Naive B cell (primary cell): ENCODE measurements at regions not wholly inside any gene's neighbourhood (a gene's known extent, or its start where the extent isn't known, plus 50 kb on each side); places are given as distances from the start of the nearest gene placed in this dataset.

ENCODE experiments used
- ATAC-seq, 2 donors: fragments of 150-1000 bp; cut with Tn5 transposase; 2 replicates each; pipeline ENCODE4 v1.10.0; 2021; ENCODE audit warnings: low read depth in 2 of 2, mild to moderate bottlenecking in 2 of 2, moderate library complexity in 2 of 2
- DNase-seq: peaks from one replicate; pipeline ENCODE4 v3.0.0; 2022
- H3K27ac Mint-ChIP-seq, 6 donors: one replicate each; pipeline ENCODE4 v1.8.0; 2020 to 2022; ENCODE audit warnings: mild to moderate bottlenecking in 6 of 6, mixed read lengths in 6 of 6, moderate library complexity in 5 of 6, inconsistent platforms in 2 of 6
- H3K27me3 Mint-ChIP-seq, 3 donors: one replicate each; pipeline ENCODE4 v1.8.0; 2021 to 2022; ENCODE audit warnings: mixed read lengths in 3 of 3, mild to moderate bottlenecking in 1 of 3
- H3K36me3 Mint-ChIP-seq, 2 donors: one replicate each; pipeline ENCODE4 v1.8.0; 2020 to 2022; ENCODE audit warnings: mixed read lengths in 2 of 2, inconsistent platforms in 1 of 2, mild to moderate bottlenecking in 1 of 2
- H3K4me1 Mint-ChIP-seq, 3 donors: one replicate each; pipeline ENCODE4 v1.8.0; 2020 to 2022; ENCODE audit warnings: mixed read lengths in 3 of 3, inconsistent platforms in 1 of 3, mild to moderate bottlenecking in 1 of 3, moderate library complexity in 1 of 3
- H3K4me3 Mint-ChIP-seq, 8 donors: one replicate each; pipeline ENCODE4 v1.8.0; 2020 to 2022; ENCODE audit warnings: mild to moderate bottlenecking in 8 of 8, mixed read lengths in 8 of 8, moderate library complexity in 8 of 8, inconsistent platforms in 2 of 8
- H3K9me3 Mint-ChIP-seq, 7 donors: one replicate each; pipeline ENCODE4 v1.8.0; 2020 to 2022; ENCODE audit warnings: mixed read lengths in 7 of 7, mild to moderate bottlenecking in 5 of 7, inconsistent platforms in 2 of 7, moderate library complexity in 1 of 7

DNA sequence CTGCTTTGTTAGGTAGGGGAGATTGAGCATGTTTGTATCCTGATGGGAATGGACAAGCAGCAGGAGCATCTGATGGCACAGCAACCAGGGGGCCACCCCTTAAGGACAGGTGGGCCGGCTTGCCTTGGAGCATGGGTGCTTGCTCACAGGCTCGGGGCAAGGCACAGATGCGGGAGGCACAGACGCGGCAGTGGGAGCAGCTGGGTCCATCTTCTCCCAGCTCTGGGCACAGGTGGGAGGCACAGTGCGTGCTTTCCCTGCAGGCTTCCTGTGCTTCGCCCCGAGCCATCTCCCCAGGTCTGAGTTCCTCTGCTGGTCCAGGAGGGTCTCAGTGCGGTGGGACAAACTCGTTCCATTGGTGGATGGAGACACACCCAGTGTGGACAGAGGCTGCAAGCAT is 73.6 kb upstream of the BHLHE23 start:
- Mint-ChIP-seq H3K27me3 (peaks cover 24 to 53% (median 46%) of the 10 kb centered on the region in 3 donors), H3K27ac (no peak overlapping the region), H3K4me3 (no peak overlapping the region), H3K4me1 (no peaks in the 10 kb centered on the region), H3K36me3 (peaks cover 0 to 18% of the 10 kb centered on the region in 2 donors), H3K9me3 (peaks cover 23 to 52% (median 36%) of the 10 kb centered on the region in 7 donors)
- no peak for DNase-seq
- ATAC-seq: no peak

- Mint-ChIP-seq H3K36me3 (peaks cover 0 to 18% of the 10 kb centered on the region in 2 donors), H3K9me3 (peaks cover 23 to 57% (median 36%) of the 10 kb centered on the region in 7 donors), H3K27me3 (peaks cover 27 to 53% (median 42%) of the 10 kb centered on the region in 3 donors), H3K27ac (peak overlapping the region in 1 of 6 donors; percentile 57), H3K4me3 (no peak overlapping the region), H3K4me1 (no peaks in the 10 kb centered on the region)
- ATAC-seq: no peak
- DNase-seq: no peak
Observed at GRCh38 chr20:63079971-63080370, 73.2 kb upstream of the BHLHE23 start.

- H3K27me3 Mint-ChIP-seq: peaks cover 29 to 65% (median 46%) of the 10 kb centered on the region in 3 donors
- peaks cover 0 to 18% of the 10 kb centered on the region in 2 donors for H3K36me3 Mint-ChIP-seq
- H3K27ac Mint-ChIP-seq: no peak overlapping the region
- H3K9me3 Mint-ChIP-seq: peaks cover 23 to 60% (median 39%) of the 10 kb centered on the region in 7 donors
- DNase-seq: no peak
- no peaks in the 10 kb centered on the region for H3K4me1 Mint-ChIP-seq
- H3K4me3 Mint-ChIP-seq: no peak overlapping the region
- no peak for ATAC-seq
Observed at GRCh38 chr20:63077705-63078104, 70.9 kb upstream of the BHLHE23 start.

DNA sequence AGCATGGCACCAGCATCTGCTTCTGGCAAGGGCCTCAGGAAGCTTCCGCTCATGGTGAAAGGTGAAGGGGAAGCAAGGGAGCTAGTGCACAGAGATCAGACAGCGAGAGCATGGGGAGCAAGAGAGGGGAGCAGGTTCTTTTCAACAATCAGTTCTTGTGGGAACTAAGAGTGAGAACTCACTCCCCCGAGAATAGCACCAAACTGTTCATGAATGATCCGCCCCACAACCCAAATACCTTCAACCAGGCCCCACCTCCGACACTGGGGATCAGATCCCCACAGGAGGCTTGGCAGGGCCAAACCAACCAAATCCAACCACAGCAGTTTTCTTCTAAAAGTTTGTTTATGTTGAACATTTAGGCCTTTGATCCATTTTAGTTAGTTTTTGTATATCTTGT is 69.7 kb upstream of the BHLHE23 start:
- no peak for DNase-seq

GRCh38 chr20:63074631-63075030 is 67.9 kb upstream of the BHLHE23 start:
- DNase-seq (no peak), ATAC-seq (no peak)
- no peak overlapping the region for H3K4me3 Mint-ChIP-seq
- H3K27ac Mint-ChIP-seq: no peak overlapping the region
- peaks cover 34 to 61% (median 36%) of the 10 kb centered on the region in 3 donors for H3K27me3 Mint-ChIP-seq
- H3K9me3 Mint-ChIP-seq: peaks cover 18 to 50% (median 36%) of the 10 kb centered on the region in 7 donors
- H3K36me3 Mint-ChIP-seq: peaks cover 0 to 12% of the 10 kb centered on the region in 2 donors
- H3K4me1 Mint-ChIP-seq: peaks cover 0 to 4% (median 0%) of the 10 kb centered on the region in 3 donors

More for the DNA sequence above, 69.7 kb upstream of the BHLHE23 start:
- Mint-ChIP-seq H3K4me1 (peaks cover 0 to 3% (median 0%) of the 10 kb centered on the region in 3 donors), H3K27me3 (peaks cover 29 to 59% (median 37%) of the 10 kb centered on the region in 3 donors), H3K9me3 (peaks cover 23 to 60% (median 41%) of the 10 kb centered on the region in 7 donors), H3K27ac (no peak overlapping the region), H3K36me3 (peaks cover 0 to 18% of the 10 kb centered on the region in 2 donors), H3K4me3 (no peak overlapping the region)
- no peak for ATAC-seq

- no peak for ATAC-seq
- peaks cover 0 to 9% of the 10 kb centered on the region in 2 donors for H3K36me3 Mint-ChIP-seq
- H3K27ac Mint-ChIP-seq: no peak overlapping the region
- DNase-seq: no peak
- H3K4me3 Mint-ChIP-seq: no peak overlapping the region
- peaks cover 13 to 46% (median 33%) of the 10 kb centered on the region in 7 donors for H3K9me3 Mint-ChIP-seq
- peaks cover 0 to 4% (median 0%) of the 10 kb centered on the region in 3 donors for H3K4me1 Mint-ChIP-seq
- H3K27me3 Mint-ChIP-seq: peaks cover 32 to 61% (median 33%) of the 10 kb centered on the region in 3 donors
Observed at GRCh38 chr20:63074182-63074581, 67.4 kb upstream of the BHLHE23 start.

DNA sequence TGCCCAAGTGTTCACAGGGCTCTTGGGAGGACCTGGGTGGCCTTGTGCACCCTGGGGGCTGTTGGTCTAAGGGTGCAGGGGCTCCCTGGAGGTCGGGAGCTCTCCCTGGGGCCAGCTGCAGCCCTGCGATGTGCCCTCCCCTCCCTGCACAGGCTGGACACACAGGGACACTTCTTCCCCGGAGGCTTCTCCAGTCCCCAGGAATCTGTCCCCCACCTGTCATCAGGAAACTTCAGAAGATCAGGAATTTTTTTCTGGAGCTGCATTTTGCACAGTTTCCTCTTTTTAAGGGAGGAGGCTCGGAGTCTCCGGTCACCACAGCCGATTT is 66.9 kb upstream of the BHLHE23 start:
- ATAC-seq (no peak), DNase-seq (no peak)
- peaks cover 32 to 65% (median 33%) of the 10 kb centered on the region in 3 donors for H3K27me3 Mint-ChIP-seq
- peaks cover 12 to 41% (median 31%) of the 10 kb centered on the region in 7 donors for H3K9me3 Mint-ChIP-seq
- no peak overlapping the region for H3K27ac Mint-ChIP-seq
- peaks cover 0 to 4% (median 0%) of the 10 kb centered on the region in 3 donors for H3K4me1 Mint-ChIP-seq
- no peak overlapping the region for H3K4me3 Mint-ChIP-seq
- peaks cover 0 to 9% of the 10 kb centered on the region in 2 donors for H3K36me3 Mint-ChIP-seq

- no peak for ATAC-seq
- Mint-ChIP-seq H3K27me3 (peaks cover 32 to 65% (median 33%) of the 10 kb centered on the region in 3 donors), H3K27ac (peak overlapping the region in 1 of 6 donors; percentile 65), H3K4me1 (peaks cover 0 to 4% (median 0%) of the 10 kb centered on the region in 3 donors), H3K36me3 (peaks cover 0 to 9% of the 10 kb centered on the region in 2 donors), H3K9me3 (peaks cover 8 to 35% (median 26%) of the 10 kb centered on the region in 7 donors), H3K4me3 (peak overlapping the region in 5 of 8 donors; percentile 6 to 55 (median 42))
- no peak for DNase-seq
Observed at GRCh38 chr20:63072991-63073737, 66.4 kb upstream of the BHLHE23 start.

DNA sequence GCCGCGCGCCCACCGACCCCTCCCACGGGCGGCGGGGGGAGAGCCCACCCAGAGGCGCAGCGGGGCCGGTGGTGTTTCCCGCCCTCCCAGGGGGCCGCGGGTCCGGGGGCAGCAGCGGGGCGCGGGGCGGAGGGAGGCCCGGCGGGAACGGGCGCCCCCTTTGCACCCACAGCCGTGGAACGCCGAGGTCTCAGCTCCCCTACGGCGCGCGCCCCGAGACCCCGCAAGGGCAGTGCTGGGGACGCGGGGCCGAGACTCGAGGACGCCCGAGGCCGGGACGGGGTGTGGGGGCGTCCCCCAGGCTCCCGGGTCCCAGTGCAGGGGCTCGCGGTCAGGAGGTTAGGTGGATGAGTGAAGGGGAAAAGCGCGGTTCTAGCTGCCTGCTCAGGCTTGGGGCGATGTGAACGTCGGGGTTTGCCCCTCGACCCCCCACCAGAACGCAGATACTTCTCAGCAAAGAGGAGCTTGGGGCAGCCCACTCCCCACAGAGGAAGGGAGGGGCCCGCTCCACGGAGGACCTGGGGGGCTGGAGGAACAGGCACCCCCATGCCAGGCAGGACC is 65.5 kb upstream of the BHLHE23 start:
- ATAC-seq (no peak), DNase-seq (no peak)
- Mint-ChIP-seq H3K4me3 (peak overlapping the region in 3 of 8 donors; percentile 8 to 74 (median 16)), H3K27me3 (peaks cover 32 to 67% (median 39%) of the 10 kb centered on the region in 3 donors), H3K9me3 (peaks cover 4 to 27% (median 17%) of the 10 kb centered on the region in 7 donors), H3K36me3 (peaks cover 0 to 9% of the 10 kb centered on the region in 2 donors), H3K4me1 (peaks cover 0 to 4% (median 0%) of the 10 kb centered on the region in 3 donors), H3K27ac (no peak overlapping the region)

GRCh38 chr20:63071541-63072181 is 64.9 kb upstream of the BHLHE23 start:
- H3K27me3 Mint-ChIP-seq: peaks cover 30 to 68% (median 44%) of the 10 kb centered on the region in 3 donors
- no peak for DNase-seq

DNA sequence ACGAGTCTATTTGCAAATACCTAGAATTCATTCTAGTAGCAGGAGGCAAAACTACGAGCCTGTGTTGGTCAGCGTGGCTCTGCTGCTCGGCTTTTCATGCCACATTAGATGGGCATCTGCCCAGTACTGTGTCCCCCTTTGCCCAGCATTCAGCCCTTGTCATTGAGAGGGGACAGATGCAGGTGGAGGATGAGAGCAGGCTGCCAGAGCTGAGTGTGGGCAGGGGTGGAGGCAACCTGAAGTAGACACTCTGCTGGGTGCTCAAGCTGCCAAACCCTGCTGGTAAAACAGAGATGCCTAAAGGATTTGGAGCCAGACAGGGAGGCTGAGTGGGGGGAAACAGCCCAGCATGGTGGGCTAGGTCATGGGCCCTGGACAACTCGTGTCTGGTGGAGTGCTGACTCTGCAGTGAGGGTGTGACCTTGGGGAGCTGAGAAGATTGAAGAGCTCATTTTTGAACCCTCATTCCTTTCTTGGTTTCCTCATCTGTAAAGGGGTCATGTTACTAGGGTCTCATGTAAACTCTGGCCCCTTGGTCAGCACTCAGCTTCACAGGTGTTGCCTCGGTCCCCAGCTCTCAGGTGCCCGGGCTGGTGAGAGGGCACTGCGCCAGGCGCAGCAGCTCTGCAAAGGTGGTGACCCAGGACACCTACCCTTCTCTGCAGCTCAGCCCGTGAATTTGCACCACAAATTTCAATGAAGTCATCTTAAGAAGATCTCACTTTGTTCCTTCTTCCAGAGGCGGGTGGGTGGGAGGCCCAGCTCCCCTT is 64.2 kb upstream of the BHLHE23 start:
- H3K9me3 Mint-ChIP-seq: peaks cover 0 to 13% (median 6%) of the 10 kb centered on the region in 7 donors
- DNase-seq: no peak

More at GRCh38 chr20:63071541-63072181, 64.9 kb upstream of the BHLHE23 start:
- H3K4me1 Mint-ChIP-seq: peaks cover 0 to 4% (median 0%) of the 10 kb centered on the region in 3 donors
- peak overlapping the region in 5 of 8 donors; percentile 9 to 88 (median 62) for H3K4me3 Mint-ChIP-seq
- H3K9me3 Mint-ChIP-seq: peaks cover 2 to 20% (median 12%) of the 10 kb centered on the region in 7 donors
- peak; percentile 57 to 58 for ATAC-seq
- peaks cover 0 to 8% of the 10 kb centered on the region in 2 donors for H3K36me3 Mint-ChIP-seq
- H3K27ac Mint-ChIP-seq: peak overlapping the region in 1 of 6 donors; percentile 60

DNA sequence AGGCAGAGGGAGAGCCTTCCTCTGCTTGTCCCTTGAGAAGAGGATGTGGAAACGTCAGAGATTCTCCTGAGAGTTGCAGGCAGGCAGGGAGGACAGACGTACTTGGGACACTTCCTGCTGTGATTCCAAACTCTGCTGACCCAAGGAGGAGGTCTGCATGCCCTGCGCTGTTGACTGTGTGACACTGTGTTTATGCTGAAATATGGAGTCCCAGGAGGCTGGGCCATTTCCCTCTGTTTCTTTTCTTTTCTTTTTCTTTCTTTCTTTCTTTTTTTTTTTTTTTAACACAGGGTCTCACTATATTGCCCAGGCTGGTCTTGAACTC is 63.5 kb upstream of the BHLHE23 start:
- Mint-ChIP-seq H3K27me3 (peaks cover 19 to 65% (median 40%) of the 10 kb centered on the region in 3 donors), H3K9me3 (peaks cover 0 to 7% (median 4%) of the 10 kb centered on the region in 7 donors), H3K4me3 (no peak overlapping the region), H3K27ac (no peak overlapping the region), H3K4me1 (peaks cover 0 to 4% (median 0%) of the 10 kb centered on the region in 3 donors), H3K36me3 (no peaks in the 10 kb centered on the region)
- ATAC-seq: no peak
- DNase-seq: no peak

More for the DNA sequence above, 64.2 kb upstream of the BHLHE23 start:
- H3K27me3 Mint-ChIP-seq: peaks cover 23 to 68% (median 41%) of the 10 kb centered on the region in 3 donors
- H3K27ac Mint-ChIP-seq: no peak overlapping the region
- ATAC-seq: no peak
- peaks cover 0 to under 1% of the 10 kb centered on the region in 2 donors for H3K36me3 Mint-ChIP-seq
- H3K4me3 Mint-ChIP-seq: peak overlapping the region in 4 of 8 donors; percentile 31 to 88 (median 60)
- H3K4me1 Mint-ChIP-seq: peaks cover 0 to 4% (median 0%) of the 10 kb centered on the region in 3 donors
